Activated T-helper 2 cell treated with anti-CD3 and anti-CD28 coated beads, Interferon-gamma antibody, Interleukin-2, Interleukin-4, amounts not matched to agents 10 μg/mL and 5 μg/mL and 100 μg/mL, durations not matched to agents 14 hours and 24 hours and 36 hours (primary cell): ENCODE measurements at regions not wholly inside any gene's neighbourhood (a gene's known extent, or its start where the extent isn't known, plus 50 kb on each side); places are given as distances from the start of the nearest gene placed in this dataset.
"Not testable (repeated sequence)": the region's sequence is repeated elsewhere in the genome, so short reads cannot be mapped to it uniquely, and the experiment has no call there.

Experiments
- DNase-seq: peaks from one replicate; pipeline ENCODE4 v3.0.0; 2021; ENCODE audit warnings: low spot score
- H3K27ac Mint-ChIP-seq: one replicate; pipeline ENCODE4 v1.8.0; 2021; ENCODE audit warnings: mixed read lengths
- H3K27me3 Mint-ChIP-seq: one replicate; pipeline ENCODE4 v1.8.0; 2021; ENCODE audit warnings: low read depth, mixed read lengths
- H3K36me3 Mint-ChIP-seq: one replicate; pipeline ENCODE4 v1.8.0; 2021; ENCODE audit warnings: low read depth, mixed read lengths
- H3K4me1 Mint-ChIP-seq: one replicate; pipeline ENCODE4 v1.8.0; 2021; ENCODE audit warnings: low read depth, mixed read lengths
- H3K4me3 Mint-ChIP-seq: one replicate; pipeline ENCODE4 v1.8.0; 2021; ENCODE audit warnings: low read depth, mild to moderate bottlenecking, moderate library complexity, mixed read lengths
- H3K9me3 Mint-ChIP-seq: one replicate; pipeline ENCODE4 v1.8.0; 2021; ENCODE audit warnings: mixed read lengths
- intact Hi-C: fragments of 100-400 bp; cut with micrococcal nuclease; formaldehyde crosslinking; loops from one replicate; pipeline ENCODE4 v1.15.1; 2023

DNA sequence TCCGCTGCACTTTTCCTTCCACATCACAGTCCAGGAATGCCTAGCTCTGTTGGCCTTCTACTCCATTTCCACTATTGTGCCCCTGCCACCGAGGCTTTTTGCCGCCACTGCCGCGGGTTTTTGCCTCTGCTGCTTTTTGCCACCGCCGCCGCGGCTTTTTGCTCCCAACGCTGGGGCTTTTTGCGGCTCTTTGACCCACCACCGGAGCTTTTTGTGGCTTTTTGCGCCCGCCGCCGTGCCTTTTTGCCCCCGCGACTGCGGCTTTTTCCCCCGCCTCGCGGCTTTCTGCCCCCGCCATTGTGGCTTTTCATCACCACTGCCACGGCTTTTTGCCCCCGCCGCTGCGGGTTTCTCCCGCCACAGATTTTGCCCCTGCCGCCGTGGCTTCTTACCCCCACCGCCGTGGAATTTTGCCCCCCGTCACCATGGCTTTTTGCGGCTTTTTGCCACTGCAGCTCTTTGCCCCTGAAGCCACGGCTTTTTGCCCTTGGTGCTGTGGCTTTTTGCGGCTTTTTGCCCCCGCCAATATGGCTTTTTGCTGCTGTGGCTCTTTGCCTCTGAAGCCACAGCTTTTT, 2798.7 kb upstream of the TEKT4 start:
- Mint-ChIP-seq H3K36me3 (no peaks in the 10 kb centered on the region), H3K27me3 (no peaks in the 10 kb centered on the region), H3K4me1 (no peaks in the 10 kb centered on the region), H3K4me3 (no peak overlapping the region), H3K27ac (no peak overlapping the region), H3K9me3 (peaks cover 41% of the 10 kb centered on the region)
- no peak for DNase-seq
- intact Hi-C loops, result no loop called here

DNA sequence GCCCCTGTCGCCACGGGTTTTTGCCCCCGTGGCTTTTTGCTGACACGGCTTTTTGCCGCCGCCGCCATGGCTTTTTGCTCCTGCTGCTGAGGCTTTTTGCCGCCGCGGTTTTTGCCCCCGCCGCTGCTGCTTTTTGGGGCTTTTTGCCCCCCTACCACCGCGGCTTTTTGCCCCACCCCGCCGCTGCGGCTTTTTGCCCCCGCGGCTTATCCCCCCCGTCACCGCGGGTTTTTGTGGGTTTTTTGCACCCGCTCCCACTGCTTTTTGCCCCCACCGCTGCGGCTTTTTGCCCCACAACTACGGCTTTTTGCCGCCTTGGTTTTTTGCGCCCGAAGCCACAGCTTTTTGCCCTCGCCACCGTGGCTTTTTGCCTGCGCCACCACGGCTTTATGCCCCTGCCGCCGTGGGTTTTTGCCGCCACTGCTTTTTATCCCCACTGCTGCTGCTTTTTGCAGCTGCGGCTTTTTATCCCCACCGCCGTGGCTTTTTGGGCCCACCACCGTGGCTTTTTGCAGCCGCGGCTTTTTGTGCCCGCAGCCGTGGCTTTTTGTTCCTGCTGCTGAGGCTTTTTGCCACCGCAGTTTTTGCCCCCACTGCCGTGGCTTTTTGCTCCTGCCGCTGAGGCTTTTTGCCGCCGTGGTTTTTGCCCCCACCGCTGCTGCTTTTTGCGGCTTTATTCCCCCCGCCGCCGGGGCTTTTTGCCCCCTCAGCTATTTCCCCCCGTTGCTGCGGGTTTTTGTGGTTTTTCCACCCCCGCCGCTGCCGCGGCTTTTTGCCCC, 2798.0 kb upstream of the TEKT4 start:
- Mint-ChIP-seq H3K4me1 (no peaks in the 10 kb centered on the region), H3K9me3 (peaks cover 40% of the 10 kb centered on the region), H3K27ac (no peak overlapping the region), H3K36me3 (no peaks in the 10 kb centered on the region), H3K4me3 (no peak overlapping the region), H3K27me3 (no peaks in the 10 kb centered on the region)
- intact Hi-C loops, result no loop called here
- DNase-seq, result no peak

DNA sequence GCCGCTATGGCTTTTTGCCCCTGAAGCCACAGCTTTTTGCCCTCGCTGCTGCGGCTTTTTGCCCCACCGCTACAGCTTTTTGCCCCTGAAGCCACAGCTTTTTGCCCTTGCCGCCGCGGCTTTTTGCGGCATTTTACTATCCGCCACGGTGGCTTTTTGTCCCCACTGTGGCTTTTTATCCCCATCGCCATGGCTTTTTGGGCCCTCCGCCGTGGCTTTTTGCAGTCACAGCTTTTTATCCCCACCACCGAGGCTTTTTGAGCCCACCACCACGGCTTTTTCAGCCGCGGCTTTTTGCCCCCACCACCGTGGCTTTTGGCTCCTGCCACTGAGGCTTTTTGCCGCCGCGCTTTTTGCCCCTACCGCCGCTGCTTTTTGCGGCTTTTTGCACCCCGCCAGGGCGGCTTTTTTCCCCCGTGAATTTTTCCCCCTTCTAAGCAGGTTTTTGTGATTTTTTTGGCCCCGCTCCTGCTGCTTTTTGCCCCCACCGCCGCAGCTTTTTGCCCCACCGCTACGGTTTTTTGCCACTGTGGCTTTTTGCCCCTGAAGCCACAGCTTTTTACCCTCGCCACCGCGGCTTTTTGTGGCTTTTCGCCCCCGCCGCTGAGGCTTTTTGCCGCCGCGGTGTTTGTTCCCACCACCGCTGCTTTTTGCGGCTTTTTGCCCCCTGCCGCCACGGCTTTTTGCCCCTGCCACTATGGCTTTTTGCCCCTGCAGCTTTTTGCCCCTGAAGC, 2797.2 kb upstream of the TEKT4 start:
- no peak overlapping the region for H3K27ac Mint-ChIP-seq
- intact Hi-C loops, result no loop called here
- no peaks in the 10 kb centered on the region for H3K36me3 Mint-ChIP-seq
- DNase-seq, result no peak
- H3K9me3 Mint-ChIP-seq, result peaks cover 44% of the 10 kb centered on the region
- no peaks in the 10 kb centered on the region for H3K27me3 Mint-ChIP-seq
- H3K4me1 Mint-ChIP-seq, result no peaks in the 10 kb centered on the region
- no peak overlapping the region for H3K4me3 Mint-ChIP-seq

DNA sequence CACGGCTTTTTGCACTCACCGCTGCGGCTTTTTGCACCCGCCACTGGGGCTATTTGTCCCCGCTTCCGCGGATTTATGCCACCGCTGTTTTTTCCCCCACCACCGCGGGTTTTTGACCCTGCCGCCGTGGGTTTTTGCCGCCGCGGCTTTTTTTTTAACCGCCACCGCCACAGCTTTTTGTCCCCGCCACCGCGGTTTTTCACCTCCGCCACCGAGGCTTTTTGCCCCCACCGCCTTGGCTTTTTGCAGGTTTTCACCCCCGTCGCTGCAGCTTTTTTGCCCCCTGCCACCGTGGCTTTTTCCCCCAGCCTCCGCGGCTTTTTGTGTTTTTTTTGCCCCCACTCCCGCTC, 2796.7 kb upstream of the TEKT4 start:
- peaks cover 48% of the 10 kb centered on the region for H3K9me3 Mint-ChIP-seq
- no peaks in the 10 kb centered on the region for H3K27me3 Mint-ChIP-seq
- H3K27ac Mint-ChIP-seq, result no peak overlapping the region
- DNase-seq, result no peak
- no peaks in the 10 kb centered on the region for H3K36me3 Mint-ChIP-seq
- intact Hi-C loops, result no loop called here
- no peak overlapping the region for H3K4me3 Mint-ChIP-seq
- H3K4me1 Mint-ChIP-seq, result no peaks in the 10 kb centered on the region

DNA sequence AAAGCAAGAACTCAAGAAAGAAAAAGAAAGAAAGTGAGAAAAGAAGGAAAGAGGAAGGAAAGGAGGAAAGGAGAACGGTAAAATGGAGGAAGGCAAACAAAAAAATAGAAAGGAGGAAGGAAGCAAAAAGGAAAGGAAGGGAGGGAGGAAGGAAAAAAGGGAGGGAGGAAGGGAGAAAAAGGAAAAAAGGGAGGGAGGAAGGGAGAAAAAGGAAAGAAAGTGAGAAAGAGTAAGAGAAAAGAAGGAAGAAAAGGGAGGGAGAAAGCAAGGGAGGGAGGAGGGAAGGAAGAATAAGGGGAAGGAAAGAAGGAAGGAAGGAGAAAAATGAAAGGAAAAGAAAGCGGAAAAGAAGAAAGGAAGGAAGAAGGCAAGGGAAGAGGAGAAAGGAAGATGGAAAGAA, 2795.9 kb upstream of the TEKT4 start:
- H3K9me3 Mint-ChIP-seq, result peaks cover 52% of the 10 kb centered on the region
- H3K4me1 Mint-ChIP-seq, H3K4me3 Mint-ChIP-seq, H3K27ac Mint-ChIP-seq, intact Hi-C loops, H3K27me3 Mint-ChIP-seq, DNase-seq, H3K36me3 Mint-ChIP-seq: not testable (repeated sequence)
